GM21390 (cell line): ENCODE measurements at regions not wholly inside any gene's neighbourhood (a gene's known extent, or its start where the extent isn't known, plus 50 kb on each side); places are given as distances from the start of the nearest gene placed in this dataset.
"Not testable (repeated sequence)": the region's sequence is repeated elsewhere in the genome, so short reads cannot be mapped to it uniquely, and the experiment has no call there.

Experiments used
- ATAC-seq: cut with Tn5 transposase; IDR thresholded peaks from one replicate; pipeline ENCODE4 v1.9.1; 2021; ENCODE audit not compliant: unreplicated experiment

GRCh38 chr15:98315971-98316370 is 332.4 kb upstream of the IGF1R start:
- no peak for ATAC-seq

- ATAC-seq, result no peak
Observed at GRCh38 chr15:98321896-98322295, 326.4 kb upstream of the IGF1R start.

- ATAC-seq, result no peak
Observed at GRCh38 chr15:98322581-98322980, 325.8 kb upstream of the IGF1R start.

- ATAC-seq, result no peak
Observed at GRCh38 chr15:98324341-98324970, 323.9 kb upstream of the IGF1R start.

- no peak for ATAC-seq
Observed at GRCh38 chr15:98326804-98327203, 321.5 kb upstream of the IGF1R start.

- ATAC-seq, result no peak
Observed at GRCh38 chr15:98330258-98330657, 318.1 kb upstream of the IGF1R start.

- ATAC-seq, result no peak
Observed at GRCh38 chr15:98330692-98331435, 317.5 kb upstream of the IGF1R start.

GRCh38 chr15:98331676-98332075 is 316.7 kb upstream of the IGF1R start:
- ATAC-seq, result no peak

- ATAC-seq, result no peak
Observed at GRCh38 chr15:98333251-98333650, 315.1 kb upstream of the IGF1R start.

- no peak for ATAC-seq
Observed at GRCh38 chr15:98342911-98343310, 305.4 kb upstream of the IGF1R start.

GRCh38 chr15:98344591-98344990 is 303.7 kb upstream of the IGF1R start:
- no peak for ATAC-seq

- no peak for ATAC-seq
Observed at GRCh38 chr15:98347001-98347400, 301.3 kb upstream of the IGF1R start.

- ATAC-seq, result no peak
Observed at GRCh38 chr15:98347866-98348265, 300.5 kb upstream of the IGF1R start.

- no peak for ATAC-seq
Observed at GRCh38 chr15:98350276-98350675, 298.1 kb upstream of the IGF1R start.

- ATAC-seq, result not testable (repeated sequence)
Observed at GRCh38 chr15:98358274-98358673, 290.1 kb upstream of the IGF1R start.

GRCh38 chr15:98358971-98359370 is 289.4 kb upstream of the IGF1R start:
- no peak for ATAC-seq

GRCh38 chr15:98363416-98363815 is 284.9 kb upstream of the IGF1R start:
- no peak for ATAC-seq

- ATAC-seq, result no peak
Observed at GRCh38 chr15:98363955-98364354, 284.4 kb upstream of the IGF1R start.

GRCh38 chr15:98369081-98369716 is 279.1 kb upstream of the IGF1R start:
- ATAC-seq, result no peak

GRCh38 chr15:98375513-98376340 is 272.6 kb upstream of the IGF1R start:
- ATAC-seq, result no peak

- ATAC-seq, result no peak
Observed at GRCh38 chr15:98380721-98381120, 267.6 kb upstream of the IGF1R start.
